HT1080 (cell line): ENCODE measurements at regions not wholly inside any gene's neighbourhood (a gene's known extent, or its start where the extent isn't known, plus 50 kb on each side); places are given as distances from the start of the nearest gene placed in this dataset.

Source experiments
- DNase-seq: peaks from one replicate; pipeline ENCODE4 v3.0.0-alpha.2; 2015; ENCODE audit warnings: low read depth

- no peak for DNase-seq
Measured at GRCh38 chr3:110588906-110589305, 482.7 kb upstream of the NECTIN3 start.

DNA sequence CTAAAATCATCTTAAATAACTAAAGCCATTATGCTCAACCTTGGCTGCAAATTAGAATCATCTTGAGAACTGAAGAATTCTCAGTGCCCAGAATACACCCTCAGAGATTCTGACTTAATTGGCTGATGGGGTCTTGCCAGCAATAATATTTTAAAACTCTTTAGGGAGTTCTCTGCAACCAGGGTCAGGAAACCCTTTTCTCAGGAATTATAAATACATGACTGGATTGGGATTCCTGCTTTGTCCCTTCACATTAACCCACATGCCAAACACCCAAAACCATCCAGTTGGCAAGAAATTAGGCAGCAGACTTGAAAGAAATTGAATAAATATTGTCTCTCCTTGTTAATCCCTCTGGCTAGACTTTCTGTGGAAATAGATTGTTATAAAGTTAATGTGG, 482.3 kb upstream of the NECTIN3 start:
- no peak for DNase-seq

DNA sequence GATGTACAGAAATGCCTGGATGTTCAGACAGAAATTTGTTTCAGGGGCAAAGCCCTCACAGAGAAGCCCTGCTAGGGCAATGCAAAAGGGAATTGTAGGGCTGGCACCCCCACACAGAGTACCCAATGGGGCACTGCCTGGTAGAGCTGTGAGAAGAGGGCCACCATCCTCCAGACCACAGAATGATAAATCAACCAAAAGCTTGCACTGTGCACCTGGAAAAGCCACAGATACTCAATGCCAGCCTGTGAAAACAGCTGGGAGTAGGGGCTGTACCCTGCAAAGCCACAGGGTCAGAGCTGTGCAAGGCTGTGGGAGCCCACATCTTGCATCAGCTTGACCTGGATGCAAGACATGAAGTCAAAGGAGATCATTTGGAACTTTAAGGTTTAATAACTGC, 477.9 kb upstream of the NECTIN3 start:
- DNase-seq, result no peak

GRCh38 chr3:110598847-110599490, 472.6 kb upstream of the NECTIN3 start:
- peak; percentile 26 for DNase-seq

GRCh38 chr3:110608566-110608965, 463.1 kb upstream of the NECTIN3 start:
- peak; percentile 19 for DNase-seq

DNA sequence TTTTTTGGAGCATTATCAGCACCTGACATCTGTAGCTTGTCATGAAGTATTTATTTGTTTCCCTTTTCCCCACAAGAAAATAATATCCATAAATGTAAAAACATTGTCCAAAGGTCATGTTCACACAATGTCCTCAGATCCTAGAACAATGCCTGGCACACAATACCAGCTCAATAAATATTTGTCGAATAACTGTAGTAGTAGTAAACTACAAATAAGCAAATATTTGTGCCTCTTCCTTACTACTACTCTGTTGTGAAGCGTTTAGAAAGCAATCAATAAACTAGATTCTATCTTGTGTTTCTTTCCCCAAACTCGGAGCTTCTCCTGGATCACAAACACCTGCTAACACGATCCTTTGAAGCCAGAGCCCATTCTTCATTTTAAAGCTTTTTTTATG, 459.6 kb upstream of the NECTIN3 start:
- DNase-seq, result no peak

GRCh38 chr3:110614186-110614585, 457.4 kb upstream of the NECTIN3 start:
- no peak for DNase-seq

- DNase-seq, result no peak
Measured at GRCh38 chr3:110615454-110615853, 456.2 kb upstream of the NECTIN3 start.

DNA sequence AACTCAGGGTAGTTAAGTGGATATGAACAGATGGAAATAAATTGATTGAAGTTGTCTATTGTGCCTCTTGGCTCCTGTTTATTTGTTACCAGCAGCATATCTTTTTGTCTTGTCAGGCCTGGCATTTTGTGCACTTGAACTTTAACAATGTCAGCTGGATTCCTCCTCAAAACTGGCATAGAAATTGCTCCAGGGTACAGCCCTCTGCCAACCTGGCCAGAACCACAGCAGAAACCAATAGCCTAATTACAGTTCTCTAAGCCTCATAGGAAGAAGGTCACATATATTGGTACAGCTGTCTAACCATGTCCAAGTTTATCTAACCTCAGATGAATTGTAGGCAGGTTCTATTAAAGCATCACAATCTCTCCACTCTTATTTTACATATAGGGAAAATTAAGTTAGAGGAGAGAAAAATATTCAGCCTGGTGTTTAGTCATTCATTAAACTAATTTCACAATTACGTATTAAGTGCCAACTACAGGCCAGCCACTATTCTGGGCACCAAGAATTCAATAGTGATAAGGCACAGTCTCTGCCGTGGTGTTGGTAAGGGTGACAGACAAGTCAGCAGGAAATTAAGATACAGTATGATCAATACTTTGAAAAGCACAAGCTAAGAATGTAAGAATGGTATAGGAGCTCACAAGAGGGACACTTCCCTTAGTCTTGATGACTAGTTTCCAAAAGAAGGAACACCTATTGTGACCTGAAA, 452.9 kb upstream of the NECTIN3 start:
- DNase-seq, result no peak

DNA sequence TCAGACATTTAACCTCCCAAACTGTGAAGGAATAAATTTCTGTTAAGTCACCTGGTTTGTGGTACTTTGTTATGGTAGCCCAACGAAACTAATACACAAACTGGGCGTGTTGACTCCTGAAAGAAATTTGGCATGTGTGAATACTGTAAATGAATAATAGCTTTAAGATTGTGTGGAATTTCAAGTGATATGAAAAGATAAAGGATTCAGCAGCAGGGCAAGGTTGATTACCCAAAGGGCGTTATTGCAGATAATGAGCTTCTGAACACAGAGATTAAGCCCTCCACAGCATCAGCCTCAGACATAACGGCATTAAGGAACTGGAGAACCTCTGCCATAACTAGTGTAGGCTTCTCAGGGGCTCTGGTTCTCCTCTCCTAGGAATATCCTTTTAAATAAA, 451.5 kb upstream of the NECTIN3 start:
- DNase-seq, result no peak

GRCh38 chr3:110623571-110623970, 448.0 kb upstream of the NECTIN3 start:
- no peak for DNase-seq

DNA sequence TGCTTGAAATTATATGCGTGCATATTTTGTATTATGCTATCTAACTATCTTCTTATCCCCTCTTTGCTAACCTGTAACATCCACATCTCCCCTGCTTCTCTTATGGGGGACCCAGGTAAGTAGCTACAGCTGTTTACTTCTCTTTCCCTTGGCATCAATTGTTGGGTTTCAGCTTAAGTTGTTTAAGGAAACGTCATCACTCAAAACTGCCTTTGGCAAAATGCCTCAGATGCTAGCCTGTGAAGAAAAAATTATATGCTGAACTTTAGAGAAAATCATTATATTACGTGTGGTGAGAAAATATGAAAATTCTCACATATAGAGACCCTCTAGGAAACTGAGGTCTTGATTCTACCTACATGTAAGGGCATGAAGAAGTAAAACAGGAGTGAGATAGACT, 447.0 kb upstream of the NECTIN3 start:
- no peak for DNase-seq

DNA sequence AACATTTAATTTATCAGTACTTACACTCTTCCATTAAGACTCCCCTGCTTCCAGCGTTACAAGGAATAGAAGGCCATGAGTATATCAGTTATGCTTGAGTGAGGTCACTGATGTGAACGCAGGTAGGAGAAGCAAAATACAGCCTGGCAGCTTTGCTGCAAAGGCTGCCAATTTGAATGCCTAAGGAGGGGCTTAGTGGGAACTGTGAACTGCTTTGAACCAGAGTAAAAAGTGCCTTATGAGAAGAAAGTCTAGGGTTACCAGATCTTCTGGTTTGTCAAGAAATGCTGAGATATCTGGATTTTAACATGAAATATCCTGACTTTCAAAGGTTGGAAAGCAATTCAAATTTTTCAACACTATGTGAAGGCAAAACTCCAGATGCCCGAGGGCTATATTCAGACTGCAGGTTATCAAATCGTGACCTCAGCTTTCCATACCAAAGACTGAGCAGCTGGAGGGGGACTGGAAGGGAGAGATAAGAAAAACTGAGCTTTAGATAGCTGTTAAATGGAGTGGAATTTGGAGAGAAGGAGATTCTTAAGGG, 446.3 kb upstream of the NECTIN3 start:
- no peak for DNase-seq

DNA sequence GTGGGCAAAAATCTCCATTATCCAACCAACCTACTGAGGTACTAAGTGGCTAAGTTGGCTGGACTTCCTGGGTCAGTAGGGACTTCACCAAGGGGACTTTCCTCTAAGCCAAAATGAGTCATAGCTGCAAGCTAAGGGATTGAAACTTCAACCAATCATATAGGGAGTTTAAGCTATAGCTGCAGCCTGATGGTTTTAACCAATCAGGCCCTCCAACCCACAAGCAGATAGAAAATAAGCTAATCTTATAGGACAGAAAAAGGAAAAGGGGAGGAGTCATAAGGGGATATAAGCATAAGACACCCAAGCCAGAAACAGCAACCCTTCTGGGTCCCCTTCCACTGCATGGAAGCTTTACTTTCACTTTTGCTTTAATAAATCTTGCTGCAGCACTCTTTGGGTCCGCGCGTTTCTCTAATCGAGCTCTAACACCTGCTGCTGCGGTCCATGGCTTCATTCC, 444.9 kb upstream of the NECTIN3 start:
- peak; percentile 60 for DNase-seq

DNA sequence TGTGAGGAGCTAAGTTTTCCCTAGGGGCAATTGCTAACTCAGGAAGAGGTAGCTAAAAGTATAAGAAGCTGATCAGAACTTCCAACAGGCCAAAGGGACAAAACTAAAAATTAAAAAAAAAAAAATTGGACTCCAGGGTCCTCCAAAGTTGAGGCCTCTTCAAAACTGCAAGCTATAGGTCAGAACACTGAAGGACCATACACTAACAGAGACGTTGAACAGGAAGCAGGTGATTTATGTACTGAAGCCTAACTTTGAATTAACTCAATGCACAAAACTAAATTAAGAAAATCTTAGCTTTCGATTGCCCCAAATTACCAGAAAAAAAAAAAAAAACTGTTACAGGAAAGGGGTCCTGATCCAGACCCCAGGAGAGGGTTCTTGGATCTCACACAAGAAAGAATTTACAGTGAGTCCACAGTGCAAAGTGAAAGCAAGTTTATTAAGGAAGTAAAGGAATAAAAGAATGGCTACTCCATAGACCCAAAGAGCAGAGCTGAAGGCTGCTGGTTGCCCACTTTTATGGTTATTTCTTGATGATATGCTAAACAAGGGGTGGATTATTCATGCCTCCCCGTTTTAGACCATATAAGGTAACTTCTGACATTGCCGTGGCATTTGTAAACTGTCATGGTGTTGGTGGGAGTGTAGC, 442.8 kb upstream of the NECTIN3 start:
- no peak for DNase-seq

DNA sequence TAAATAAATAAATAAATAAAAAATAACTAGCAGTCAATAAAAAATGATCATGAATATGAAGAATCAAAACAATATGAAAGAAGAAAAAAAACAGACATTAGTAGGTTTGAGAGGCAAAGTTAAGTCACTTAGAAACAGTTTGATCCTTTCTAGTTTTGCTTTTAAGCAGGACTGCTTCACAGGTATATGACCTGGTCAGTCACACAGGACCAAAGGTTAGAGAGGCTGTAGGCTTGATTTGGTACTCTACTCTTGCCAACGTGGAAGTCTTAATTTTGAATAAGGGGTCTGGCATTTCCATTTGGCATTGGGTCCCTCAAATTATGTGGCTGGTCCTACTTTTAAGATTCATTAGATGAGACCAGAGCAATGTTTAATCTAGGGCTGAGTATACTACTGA, 441.7 kb upstream of the NECTIN3 start:
- no peak for DNase-seq

GRCh38 chr3:110644203-110644602, 427.4 kb upstream of the NECTIN3 start:
- DNase-seq, result no peak

DNA sequence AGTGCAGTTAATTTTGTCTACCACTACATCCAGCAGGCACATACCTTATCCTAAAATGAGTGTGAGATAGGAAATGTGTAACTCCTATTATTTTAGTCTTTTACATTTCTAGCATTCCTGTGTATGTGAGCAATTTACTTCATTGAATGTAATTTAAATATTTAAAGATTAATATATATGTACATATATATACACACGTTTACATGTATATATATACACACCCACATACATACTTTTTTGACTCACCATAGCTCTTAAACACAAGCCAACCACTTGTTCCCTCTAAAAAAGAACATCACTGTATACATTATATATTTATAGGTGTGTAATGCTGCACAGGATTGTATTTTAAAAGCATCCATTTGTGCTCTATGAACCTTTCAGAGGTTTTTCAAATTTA, 425.6 kb upstream of the NECTIN3 start:
- no peak for DNase-seq

DNA sequence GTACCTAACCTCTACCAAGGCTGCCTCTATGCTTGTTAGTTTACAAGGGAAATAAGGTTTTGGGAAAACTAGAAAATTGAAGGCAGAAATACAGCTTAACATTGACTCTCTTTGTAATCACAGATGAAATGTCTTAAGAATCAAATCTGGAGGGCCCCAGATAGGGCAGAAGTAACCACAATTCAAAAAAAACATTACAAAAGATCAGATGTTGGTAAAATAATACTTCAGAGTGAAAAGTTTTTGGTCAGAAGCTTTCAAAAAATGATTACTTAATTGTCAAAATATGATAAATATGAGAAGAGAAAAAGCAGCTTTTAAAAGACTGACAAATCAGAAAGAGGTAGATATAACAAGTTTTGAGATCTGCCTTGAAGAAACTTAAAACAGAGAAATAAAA, 425.1 kb upstream of the NECTIN3 start:
- no peak for DNase-seq

- DNase-seq, result no peak
Measured at GRCh38 chr3:110647586-110647985, 424.0 kb upstream of the NECTIN3 start.

- DNase-seq, result no peak
Measured at GRCh38 chr3:110650741-110651140, 420.9 kb upstream of the NECTIN3 start.

DNA sequence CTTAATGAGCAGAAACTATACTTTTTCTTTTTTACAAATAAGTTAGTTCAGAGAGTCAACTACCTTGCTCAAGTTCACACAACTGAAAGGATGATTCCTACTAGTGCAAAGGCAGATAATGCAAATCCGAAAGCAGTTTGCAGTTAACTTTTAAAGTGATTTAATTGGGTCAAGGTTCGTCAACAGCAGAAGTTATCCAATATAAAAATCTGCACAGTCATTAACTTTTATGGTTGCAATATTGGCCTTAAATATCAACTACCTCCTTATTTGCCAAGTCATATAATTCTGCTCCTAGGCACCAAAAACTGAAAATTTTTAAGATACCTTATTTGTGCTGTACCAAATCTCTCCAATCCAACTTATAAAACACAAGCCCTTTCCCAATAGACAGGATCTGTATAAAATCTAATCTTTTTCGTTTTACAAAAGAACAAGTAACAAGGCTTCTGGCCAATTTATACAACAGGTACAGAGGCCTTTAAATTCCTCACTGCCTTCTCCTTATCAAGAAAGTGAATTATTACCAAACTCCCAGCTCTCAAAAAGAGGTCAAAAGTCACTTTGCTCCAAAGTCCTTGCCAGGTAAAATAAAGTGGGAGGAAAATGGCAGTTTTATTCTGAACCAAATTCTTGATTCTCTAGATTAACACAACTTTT, 416.6 kb upstream of the NECTIN3 start:
- DNase-seq, result no peak
